ENCODE measurements at regions not wholly inside any gene's neighbourhood (a gene's known extent, or its start where the extent isn't known, plus 50 kb on each side); places are given as distances from the start of the nearest gene placed in this dataset.

- TF ChIP-seq CTCF (IDR thresholded peaks at IDR 0.05) (no peak), POLR2A (IDR thresholded peaks at IDR 0.05) (no peak)
Measured at GRCh38 chr6:168128631-168129291, 49.7 kb upstream of the FRMD1 start.
